ENCODE measurements at regions not wholly inside any gene's neighbourhood (a gene's known extent, or its start where the extent isn't known, plus 50 kb on each side); places are given as distances from the start of the nearest gene placed in this dataset.

DNA sequence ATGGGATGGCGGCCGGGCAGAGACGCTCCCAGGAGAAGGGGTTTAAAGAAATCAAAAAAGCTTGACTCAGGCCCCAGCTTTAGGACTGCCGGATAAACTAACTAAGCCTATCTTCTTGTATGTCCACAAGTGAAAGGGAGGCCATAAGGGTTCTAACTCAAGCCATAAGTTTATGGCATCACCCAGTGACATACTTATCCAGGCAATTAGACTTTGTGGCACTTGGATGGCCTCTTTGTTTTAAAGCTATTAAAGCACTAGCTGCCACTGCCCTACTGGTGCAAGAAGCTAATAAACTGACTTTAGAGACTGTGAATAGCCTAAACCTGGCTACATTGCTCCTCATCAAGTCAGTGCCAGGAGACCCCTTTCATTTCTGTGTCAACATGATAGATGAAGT, 102.0 kb downstream of the ZNF429 start:
- no peak for TF ChIP-seq GATA2 (IDR thresholded peaks at IDR 0.05; ENCODE audit: low read depth, low read length)
- no peak for TF ChIP-seq GATA3 (IDR thresholded peaks at IDR 0.05; ENCODE audit: low read depth, low read length)
